GM12891 (cell line): ENCODE measurements at regions not wholly inside any gene's neighbourhood (a gene's known extent, or its start where the extent isn't known, plus 50 kb on each side); places are given as distances from the start of the nearest gene placed in this dataset.
"Not testable (repeated sequence)": the region's sequence is repeated elsewhere in the genome, so short reads cannot be mapped to it uniquely, and the experiment has no call there.

Experiments
- POLR2A ChIP-seq: IDR thresholded peaks from 2 replicates; pipeline ENCODE4 v1.6.1; 2011; ENCODE audit warnings: low read depth, low read length, control low read depth
- POLR2AphosphoS5 ChIP-seq: IDR thresholded peaks from 2 replicates; pipeline ENCODE4 v1.6.1; 2011; ENCODE audit warnings: low read depth, low read length, control low read depth
- TAF1 ChIP-seq: IDR thresholded peaks from 2 replicates; pipeline ENCODE4 v1.6.1; 2011; ENCODE audit warnings: low read depth, low read length, control low read depth

DNA sequence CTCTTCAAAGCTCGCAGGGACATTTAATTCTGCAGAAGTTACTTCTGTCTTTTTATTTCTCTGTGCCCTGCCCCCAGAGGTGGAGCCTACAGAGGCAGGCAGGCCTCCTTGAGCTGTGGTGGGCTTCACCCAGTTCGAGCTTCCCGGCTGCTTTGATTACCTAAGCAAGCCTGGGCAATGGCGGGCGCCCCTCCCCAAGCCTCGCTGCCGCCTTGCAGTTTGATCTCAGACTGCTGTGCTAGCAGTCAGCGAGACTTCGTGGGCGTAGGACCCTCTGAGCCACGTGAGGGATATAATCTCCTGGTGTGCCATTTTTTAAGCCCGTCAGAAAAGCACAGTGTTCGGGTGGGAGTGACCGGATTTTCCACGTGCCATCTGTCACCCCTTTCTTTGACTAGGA, 1322.9 kb upstream of the ACO1 start:
- TF ChIP-seq TAF1, POLR2A, POLR2AphosphoS5: not testable (repeated sequence)
